ENCODE measurements at regions not wholly inside any gene's neighbourhood (a gene's known extent, or its start where the extent isn't known, plus 50 kb on each side); places are given as distances from the start of the nearest gene placed in this dataset.

GRCh38 chr13:68390987-68391386, 1160.9 kb upstream of the PCDH9 start:
- H3K4me3 ChIP-seq = no peak overlapping the region
- no peaks in the 10 kb centered on the region for H3K36me3 ChIP-seq
- 85 to 89% methylated on average over 5 of the region's 5 CpGs for WGBS, 2 donors
- no peak overlapping the region for H3K27ac ChIP-seq
- intact Hi-C loops (cut with DNase I) = no loop called here
- no peaks in the 10 kb centered on the region for H3K4me1 ChIP-seq
- DNase-seq = no peak
- no peaks in the 10 kb centered on the region for H3K27me3 ChIP-seq
- TF ChIP-seq, protein P1, sequence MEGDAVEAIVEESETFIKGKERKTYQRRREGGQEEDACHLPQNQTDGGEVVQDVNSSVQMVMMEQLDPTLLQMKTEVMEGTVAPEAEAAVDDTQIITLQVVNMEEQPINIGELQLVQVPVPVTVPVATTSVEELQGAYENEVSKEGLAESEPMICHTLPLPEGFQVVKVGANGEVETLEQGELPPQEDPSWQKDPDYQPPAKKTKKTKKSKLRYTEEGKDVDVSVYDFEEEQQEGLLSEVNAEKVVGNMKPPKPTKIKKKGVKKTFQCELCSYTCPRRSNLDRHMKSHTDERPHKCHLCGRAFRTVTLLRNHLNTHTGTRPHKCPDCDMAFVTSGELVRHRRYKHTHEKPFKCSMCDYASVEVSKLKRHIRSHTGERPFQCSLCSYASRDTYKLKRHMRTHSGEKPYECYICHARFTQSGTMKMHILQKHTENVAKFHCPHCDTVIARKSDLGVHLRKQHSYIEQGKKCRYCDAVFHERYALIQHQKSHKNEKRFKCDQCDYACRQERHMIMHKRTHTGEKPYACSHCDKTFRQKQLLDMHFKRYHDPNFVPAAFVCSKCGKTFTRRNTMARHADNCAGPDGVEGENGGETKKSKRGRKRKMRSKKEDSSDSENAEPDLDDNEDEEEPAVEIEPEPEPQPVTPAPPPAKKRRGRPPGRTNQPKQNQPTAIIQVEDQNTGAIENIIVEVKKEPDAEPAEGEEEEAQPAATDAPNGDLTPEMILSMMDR (IDR thresholded peaks at IDR 0.05) = no peak
- no peak for ATAC-seq
- H3K9me3 ChIP-seq = peaks cover 0 to under 1% (median 0%) of the 10 kb centered on the region in 11 donors

DNA sequence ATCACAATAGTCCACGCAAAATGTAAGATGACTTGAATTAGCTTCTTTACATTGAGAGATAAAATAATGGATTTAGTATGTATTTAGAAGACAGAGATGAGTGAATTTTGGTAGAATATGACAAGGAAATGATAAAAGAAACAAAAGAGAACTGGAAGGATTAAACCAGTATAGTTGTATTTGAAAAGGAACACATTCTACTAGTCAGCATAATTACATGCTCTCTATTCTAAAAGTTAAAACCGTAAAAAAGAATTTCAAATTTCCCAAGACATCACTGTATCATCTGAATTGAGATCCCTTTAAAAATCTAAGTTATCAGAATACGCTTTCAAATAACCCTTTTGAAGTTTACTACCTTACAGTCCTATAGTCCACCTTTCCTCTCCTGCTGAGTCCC, 1156.7 kb upstream of the PCDH9 start:
- intact Hi-C loops (cut with DNase I) = no loop called here
- Histone ChIP-seq H3K9me3 (peaks cover 0 to 4% (median 0%) of the 10 kb centered on the region in 11 donors), H3K27me3 (no peaks in the 10 kb centered on the region), H3K4me1 (no peaks in the 10 kb centered on the region), H3K4me3 (no peak overlapping the region), H3K36me3 (no peaks in the 10 kb centered on the region), H3K27ac (no peak overlapping the region)
- TF ChIP-seq, protein P1 (IDR thresholded peaks at IDR 0.05) = no peak
- DNase-seq = no peak
- 60 to 77% methylated on average over 3 of the region's 3 CpGs for WGBS, 2 donors
- ATAC-seq = no peak

DNA sequence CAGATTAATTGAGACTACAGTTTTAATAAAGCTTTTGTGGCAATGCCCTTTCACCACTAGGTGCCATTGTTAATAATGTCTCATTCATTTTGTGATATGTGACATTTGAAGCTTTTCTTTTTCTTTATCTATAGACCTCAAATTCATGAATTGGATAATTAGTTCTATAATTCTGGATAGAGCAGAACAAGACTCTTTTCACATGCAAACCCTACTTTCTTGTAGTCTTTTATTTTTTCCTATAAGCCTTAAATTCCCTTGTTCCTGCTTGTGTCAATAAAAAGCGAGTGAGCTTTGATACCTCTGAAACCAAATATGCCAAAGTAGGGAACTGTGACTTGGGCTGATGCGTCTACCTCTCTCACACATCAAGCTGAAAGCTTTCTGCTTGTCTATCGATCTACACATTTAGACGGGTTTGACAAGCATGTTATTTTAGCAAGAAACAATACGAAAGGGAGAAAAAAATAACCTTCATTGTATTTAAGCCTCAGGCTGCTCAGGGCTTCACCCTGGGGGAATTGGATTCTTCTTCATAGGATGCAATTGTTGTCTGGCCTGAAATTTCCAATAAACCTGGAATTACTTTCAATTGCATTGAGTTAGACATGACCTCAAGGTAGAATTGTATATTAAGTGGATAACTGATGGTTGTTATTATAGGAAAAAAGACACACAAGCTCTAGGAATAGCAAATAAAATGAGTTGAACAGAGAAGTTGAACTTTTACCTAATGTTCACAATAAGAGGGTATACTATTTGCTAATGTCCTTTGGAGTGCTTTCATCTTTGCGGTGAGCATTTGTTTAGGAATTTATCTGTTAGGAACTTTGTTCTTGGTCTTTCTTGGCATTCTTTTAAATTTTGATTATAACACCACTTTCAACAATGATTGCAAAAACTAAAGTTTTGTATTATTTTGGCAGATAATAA, 1150.2 kb upstream of the PCDH9 start:
- 81 to 86% methylated on average over 6 of the region's 6 CpGs for WGBS, 2 donors
- H3K27ac ChIP-seq = no peak overlapping the region
- H3K9me3 ChIP-seq = no peaks in the 10 kb centered on the region
- H3K36me3 ChIP-seq = no peaks in the 10 kb centered on the region
- TF ChIP-seq, protein P1 (IDR thresholded peaks at IDR 0.05) = no peak
- no peaks in the 10 kb centered on the region for H3K27me3 ChIP-seq
- no peak overlapping the region for H3K4me3 ChIP-seq
- ATAC-seq (no peak), DNase-seq (no peak)
- intact Hi-C loops (cut with DNase I) = no loop called here
- no peaks in the 10 kb centered on the region for H3K4me1 ChIP-seq

- Histone ChIP-seq H3K27ac (no peak overlapping the region), H3K27me3 (no peaks in the 10 kb centered on the region), H3K4me3 (no peak overlapping the region), H3K9me3 (no peaks in the 10 kb centered on the region), H3K4me1 (no peaks in the 10 kb centered on the region), H3K36me3 (no peaks in the 10 kb centered on the region)
- DNase-seq = no peak
- intact Hi-C loops (cut with DNase I) = no loop called here
- ATAC-seq = no peak
- WGBS, 2 donors = 87 to 89% methylated on average over 1 of the region's 1 CpG
- TF ChIP-seq, protein P1 (IDR thresholded peaks at IDR 0.05) = no peak
Measured at GRCh38 chr13:68378294-68378693, 1148.2 kb upstream of the PCDH9 start.

All from heart right ventricle (tissue), 16 donors.